HL-60 (cell line): ENCODE measurements at regions not wholly inside any gene's neighbourhood (a gene's known extent, or its start where the extent isn't known, plus 50 kb on each side); places are given as distances from the start of the nearest gene placed in this dataset.

Experiments
- POLR2AphosphoS5 ChIP-seq: IDR thresholded peaks from 2 replicates; pipeline ENCODE4 v1.6.1; 2012; ENCODE audit warnings: low read depth
- TF ChIP-seq, protein P1 (sequence below): IDR thresholded peaks from one replicate; pipeline ENCODE4 v1.5.1; 2011; ENCODE audit warnings: low read length, control low read depth, inconsistent platforms; ENCODE audit not compliant: insufficient read depth
- TF ChIP-seq, protein P2 (sequence below): IDR thresholded peaks from 2 replicates; pipeline ENCODE4 v1.6.1; 2012; ENCODE audit warnings: low read depth; ENCODE audit not compliant: insufficient replicate concordance

DNA sequence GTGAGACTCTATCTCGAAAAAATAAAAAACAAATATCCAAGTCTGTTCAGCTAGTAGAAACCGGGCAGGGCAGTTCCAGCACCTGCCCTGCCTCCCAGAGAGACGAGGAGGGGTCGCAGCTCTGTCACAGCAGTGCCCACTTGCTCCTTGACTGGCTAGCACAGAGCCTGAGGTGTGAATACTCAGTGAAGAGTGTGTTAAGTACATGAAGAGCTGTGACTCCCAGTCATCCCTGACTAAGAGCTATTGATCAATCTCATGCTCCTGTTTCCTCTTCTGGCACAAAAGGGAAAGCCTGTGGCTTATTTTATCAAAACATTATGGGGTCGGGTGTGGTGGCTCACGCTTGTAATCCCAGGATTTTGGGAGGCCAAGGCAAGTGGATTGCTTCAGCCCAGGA is 83.0 kb upstream of the FZD7 start:
- TF ChIP-seq, protein P1, sequence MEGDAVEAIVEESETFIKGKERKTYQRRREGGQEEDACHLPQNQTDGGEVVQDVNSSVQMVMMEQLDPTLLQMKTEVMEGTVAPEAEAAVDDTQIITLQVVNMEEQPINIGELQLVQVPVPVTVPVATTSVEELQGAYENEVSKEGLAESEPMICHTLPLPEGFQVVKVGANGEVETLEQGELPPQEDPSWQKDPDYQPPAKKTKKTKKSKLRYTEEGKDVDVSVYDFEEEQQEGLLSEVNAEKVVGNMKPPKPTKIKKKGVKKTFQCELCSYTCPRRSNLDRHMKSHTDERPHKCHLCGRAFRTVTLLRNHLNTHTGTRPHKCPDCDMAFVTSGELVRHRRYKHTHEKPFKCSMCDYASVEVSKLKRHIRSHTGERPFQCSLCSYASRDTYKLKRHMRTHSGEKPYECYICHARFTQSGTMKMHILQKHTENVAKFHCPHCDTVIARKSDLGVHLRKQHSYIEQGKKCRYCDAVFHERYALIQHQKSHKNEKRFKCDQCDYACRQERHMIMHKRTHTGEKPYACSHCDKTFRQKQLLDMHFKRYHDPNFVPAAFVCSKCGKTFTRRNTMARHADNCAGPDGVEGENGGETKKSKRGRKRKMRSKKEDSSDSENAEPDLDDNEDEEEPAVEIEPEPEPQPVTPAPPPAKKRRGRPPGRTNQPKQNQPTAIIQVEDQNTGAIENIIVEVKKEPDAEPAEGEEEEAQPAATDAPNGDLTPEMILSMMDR = no peak
- TF ChIP-seq, protein P2, sequence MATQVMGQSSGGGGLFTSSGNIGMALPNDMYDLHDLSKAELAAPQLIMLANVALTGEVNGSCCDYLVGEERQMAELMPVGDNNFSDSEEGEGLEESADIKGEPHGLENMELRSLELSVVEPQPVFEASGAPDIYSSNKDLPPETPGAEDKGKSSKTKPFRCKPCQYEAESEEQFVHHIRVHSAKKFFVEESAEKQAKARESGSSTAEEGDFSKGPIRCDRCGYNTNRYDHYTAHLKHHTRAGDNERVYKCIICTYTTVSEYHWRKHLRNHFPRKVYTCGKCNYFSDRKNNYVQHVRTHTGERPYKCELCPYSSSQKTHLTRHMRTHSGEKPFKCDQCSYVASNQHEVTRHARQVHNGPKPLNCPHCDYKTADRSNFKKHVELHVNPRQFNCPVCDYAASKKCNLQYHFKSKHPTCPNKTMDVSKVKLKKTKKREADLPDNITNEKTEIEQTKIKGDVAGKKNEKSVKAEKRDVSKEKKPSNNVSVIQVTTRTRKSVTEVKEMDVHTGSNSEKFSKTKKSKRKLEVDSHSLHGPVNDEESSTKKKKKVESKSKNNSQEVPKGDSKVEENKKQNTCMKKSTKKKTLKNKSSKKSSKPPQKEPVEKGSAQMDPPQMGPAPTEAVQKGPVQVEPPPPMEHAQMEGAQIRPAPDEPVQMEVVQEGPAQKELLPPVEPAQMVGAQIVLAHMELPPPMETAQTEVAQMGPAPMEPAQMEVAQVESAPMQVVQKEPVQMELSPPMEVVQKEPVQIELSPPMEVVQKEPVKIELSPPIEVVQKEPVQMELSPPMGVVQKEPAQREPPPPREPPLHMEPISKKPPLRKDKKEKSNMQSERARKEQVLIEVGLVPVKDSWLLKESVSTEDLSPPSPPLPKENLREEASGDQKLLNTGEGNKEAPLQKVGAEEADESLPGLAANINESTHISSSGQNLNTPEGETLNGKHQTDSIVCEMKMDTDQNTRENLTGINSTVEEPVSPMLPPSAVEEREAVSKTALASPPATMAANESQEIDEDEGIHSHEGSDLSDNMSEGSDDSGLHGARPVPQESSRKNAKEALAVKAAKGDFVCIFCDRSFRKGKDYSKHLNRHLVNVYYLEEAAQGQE = no peak
- TF ChIP-seq POLR2AphosphoS5 = no peak
